ENCODE measurements at regions not wholly inside any gene's neighbourhood (a gene's known extent, or its start where the extent isn't known, plus 50 kb on each side); places are given as distances from the start of the nearest gene placed in this dataset.
"Not testable (repeated sequence)": the region's sequence is repeated elsewhere in the genome, so short reads cannot be mapped to it uniquely, and the experiment has no call there.

GRCh38 chr13:80070024-80070703 is 270.8 kb downstream of the SPRY2 start:
- no peak for DNase-seq

GRCh38 chr13:80069374-80069773 is 271.6 kb downstream of the SPRY2 start:
- DNase-seq = no peak

- no peak for DNase-seq
Observed at GRCh38 chr13:80065996-80066395, 274.9 kb downstream of the SPRY2 start.

- DNase-seq = not testable (repeated sequence)
Observed at GRCh38 chr13:80062416-80062815, 278.5 kb downstream of the SPRY2 start.

- DNase-seq = no peak
Observed at GRCh38 chr13:80059789-80060188, 281.1 kb downstream of the SPRY2 start.

- no peak for DNase-seq
Observed at GRCh38 chr13:80058626-80059025, 282.3 kb downstream of the SPRY2 start.

GRCh38 chr13:80055847-80056246 is 285.1 kb downstream of the SPRY2 start:
- no peak for DNase-seq

GRCh38 chr13:80054806-80055205 is 286.1 kb downstream of the SPRY2 start:
- DNase-seq = no peak

GRCh38 chr13:80052286-80052685 is 288.6 kb downstream of the SPRY2 start:
- no peak for DNase-seq

- DNase-seq = no peak
Observed at GRCh38 chr13:80050252-80050651, 290.7 kb downstream of the SPRY2 start.

- peak; percentile 43 for DNase-seq
Observed at GRCh38 chr13:80048802-80049201, 292.1 kb downstream of the SPRY2 start.

- DNase-seq = no peak
Observed at GRCh38 chr13:80048030-80048429, 292.9 kb downstream of the SPRY2 start.

GRCh38 chr13:80047406-80047805 is 293.5 kb downstream of the SPRY2 start:
- DNase-seq = no peak

- no peak for DNase-seq
Observed at GRCh38 chr13:80040981-80041317, 300.0 kb downstream of the SPRY2 start.

GRCh38 chr13:80040196-80040980 is 300.5 kb downstream of the SPRY2 start:
- DNase-seq = peak; percentile 9

- no peak for DNase-seq
Observed at GRCh38 chr13:80039000-80039399, 301.9 kb downstream of the SPRY2 start.

- no peak for DNase-seq
Observed at GRCh38 chr13:80038371-80038770, 302.6 kb downstream of the SPRY2 start.

- no peak for DNase-seq
Observed at GRCh38 chr13:80037505-80037888, 303.4 kb downstream of the SPRY2 start.

GRCh38 chr13:80036845-80037504 is 304.0 kb downstream of the SPRY2 start:
- no peak for DNase-seq

- no peak for DNase-seq
Observed at GRCh38 chr13:80035096-80035495, 305.8 kb downstream of the SPRY2 start.

GRCh38 chr13:80033951-80034350 is 307.0 kb downstream of the SPRY2 start:
- no peak for DNase-seq

GRCh38 chr13:80033286-80033685 is 307.6 kb downstream of the SPRY2 start:
- DNase-seq = no peak

- DNase-seq = peak; percentile 23
Observed at GRCh38 chr13:80030491-80030890, 310.4 kb downstream of the SPRY2 start.

GRCh38 chr13:80029170-80029569 is 311.8 kb downstream of the SPRY2 start:
- no peak for DNase-seq

All from GOT3 (cell line).